Kidney (tissue), 13 donors: ENCODE measurements at regions not wholly inside any gene's neighbourhood (a gene's known extent, or its start where the extent isn't known, plus 50 kb on each side); places are given as distances from the start of the nearest gene placed in this dataset.

ENCODE experiments used
- DNase-seq, 5 donors: peaks; one replicate each; pipeline ENCODE4 v3.0.0-alpha.2; 2013 to 2020
- FAIRE-seq: peaks from 2 replicates; lab custom pipeline; 2012; peaks lifted over from hg19 to GRCh38; lab: Jason Lieb, UNC
- H3K27ac ChIP-seq, 2 donors: one replicate each; pipeline ENCODE4 v1.7.0; 2013; ENCODE audit warnings: low read depth in 2 of 2, low read length in 2 of 2, inconsistent platforms in 1 of 2
- H3K27me3 ChIP-seq: one replicate; pipeline ENCODE4 v1.7.1; 2013; ENCODE audit warnings: low read length, inconsistent platforms; ENCODE audit not compliant: control insufficient read depth, insufficient read depth
- H3K36me3 ChIP-seq, 3 donors: one replicate each; pipeline versions ENCODE4 v1.7.0 to v1.7.1; 2013; ENCODE audit warnings: low read length in 3 of 3, control low read depth in 1 of 3, inconsistent platforms in 1 of 3; ENCODE audit not compliant: insufficient read depth in 3 of 3, control insufficient read depth in 2 of 3
- H3K4me1 ChIP-seq, 3 donors: one replicate each; pipeline versions ENCODE4 v1.7.0 to v1.7.1; 2013; ENCODE audit warnings: low read length in 3 of 3, inconsistent platforms in 1 of 3, low read depth in 1 of 3; ENCODE audit not compliant: control insufficient read depth in 2 of 3, insufficient read depth in 2 of 3
- H3K4me3 ChIP-seq, 3 donors: one replicate each; pipeline versions ENCODE4 v1.7.0 to v1.8.1; 2013; ENCODE audit warnings: low read length in 3 of 3, control low read depth in 1 of 3, inconsistent platforms in 1 of 3
- H3K9ac ChIP-seq, 3 donors: one replicate each; pipeline versions ENCODE4 v1.7.0 to v1.7.1; 2013; ENCODE audit warnings: low read length in 3 of 3, control low read depth in 1 of 3, inconsistent platforms in 1 of 3
- H3K9me3 ChIP-seq, 3 donors: one replicate each; pipeline versions ENCODE4 v1.7.0 to v1.7.1; 2013; ENCODE audit warnings: low read length in 3 of 3, control low read depth in 1 of 3, inconsistent platforms in 1 of 3; ENCODE audit not compliant: control insufficient read depth in 2 of 3, insufficient read depth in 1 of 3
- intact Hi-C: fragments of 100-400 bp; cut with DNase I; formaldehyde crosslinking; loops from one replicate; pipeline ENCODE4 v1.11.1; 2022
- TF ChIP-seq, protein P1 (sequence below): IDR thresholded peaks from 3 replicates; pipeline ENCODE4 v1.5.1; 2012; ENCODE audit warnings: mild to moderate bottlenecking, moderate library complexity, borderline replicate concordance; ENCODE audit not compliant: insufficient read depth; ENCODE audit errors: extremely low read depth
- donor health status: control.
- donor health status: control.
- donor health status: control.
- donor health status: control.
- donor health status: control.
- donor health status: DM: yes; HTN: yes; CAD: no.
- donor health status: Normal renal cell carcinoma (clear cell type).

DNA sequence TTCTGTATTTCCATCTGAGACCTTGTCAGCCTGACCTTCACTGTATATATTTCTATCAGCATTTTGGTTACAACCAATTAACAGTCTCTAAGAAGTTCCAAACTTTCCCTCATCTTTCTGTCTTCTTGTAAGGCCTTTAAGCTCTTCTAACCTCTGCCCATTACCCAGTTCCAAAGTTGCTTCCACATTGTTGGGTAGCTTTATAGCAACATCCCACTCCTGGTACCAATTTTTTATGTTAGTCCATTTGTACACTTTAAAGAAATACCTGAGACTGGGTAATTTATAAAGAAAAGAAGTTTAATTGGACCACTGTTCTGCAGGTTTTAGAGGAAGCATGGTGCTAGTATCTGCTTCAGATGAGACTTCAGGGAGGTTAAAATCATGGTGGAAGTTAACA lies 1979.7 kb upstream of the RAG2 start:
- no peak overlapping the region for H3K9ac ChIP-seq
- intact Hi-C loops = no loop called here
- FAIRE-seq = no peak
- no peaks in the 10 kb centered on the region for H3K27me3 ChIP-seq
- no peaks in the 10 kb centered on the region for H3K36me3 ChIP-seq
- no peak for DNase-seq
- H3K4me1 ChIP-seq = no peaks in the 10 kb centered on the region
- no peak overlapping the region for H3K27ac ChIP-seq
- peaks cover 0 to 6% (median 0%) of the 10 kb centered on the region in 3 donors for H3K9me3 ChIP-seq
- TF ChIP-seq, protein P1, sequence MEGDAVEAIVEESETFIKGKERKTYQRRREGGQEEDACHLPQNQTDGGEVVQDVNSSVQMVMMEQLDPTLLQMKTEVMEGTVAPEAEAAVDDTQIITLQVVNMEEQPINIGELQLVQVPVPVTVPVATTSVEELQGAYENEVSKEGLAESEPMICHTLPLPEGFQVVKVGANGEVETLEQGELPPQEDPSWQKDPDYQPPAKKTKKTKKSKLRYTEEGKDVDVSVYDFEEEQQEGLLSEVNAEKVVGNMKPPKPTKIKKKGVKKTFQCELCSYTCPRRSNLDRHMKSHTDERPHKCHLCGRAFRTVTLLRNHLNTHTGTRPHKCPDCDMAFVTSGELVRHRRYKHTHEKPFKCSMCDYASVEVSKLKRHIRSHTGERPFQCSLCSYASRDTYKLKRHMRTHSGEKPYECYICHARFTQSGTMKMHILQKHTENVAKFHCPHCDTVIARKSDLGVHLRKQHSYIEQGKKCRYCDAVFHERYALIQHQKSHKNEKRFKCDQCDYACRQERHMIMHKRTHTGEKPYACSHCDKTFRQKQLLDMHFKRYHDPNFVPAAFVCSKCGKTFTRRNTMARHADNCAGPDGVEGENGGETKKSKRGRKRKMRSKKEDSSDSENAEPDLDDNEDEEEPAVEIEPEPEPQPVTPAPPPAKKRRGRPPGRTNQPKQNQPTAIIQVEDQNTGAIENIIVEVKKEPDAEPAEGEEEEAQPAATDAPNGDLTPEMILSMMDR = no peak
- no peak overlapping the region for H3K4me3 ChIP-seq

DNA sequence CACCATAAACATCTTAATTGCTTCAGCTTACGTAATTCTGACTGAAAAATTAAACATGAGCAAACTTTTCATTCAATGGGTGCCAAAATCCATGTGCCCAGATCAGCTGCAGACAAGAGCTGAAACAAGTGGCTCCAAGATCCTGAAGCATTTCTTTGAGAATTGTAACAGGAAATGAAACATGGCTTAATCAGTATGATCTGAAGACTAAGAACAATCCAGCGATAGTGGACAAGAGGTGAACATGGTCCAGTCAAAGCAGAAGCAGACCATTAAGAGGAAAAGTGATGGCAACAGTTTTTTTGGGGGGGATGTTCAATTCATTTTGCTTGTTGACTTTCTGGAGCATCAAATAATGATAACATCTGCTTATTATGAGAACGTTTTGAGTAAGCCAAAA lies 1964.5 kb upstream of the RAG2 start:
- DNase-seq (no peak), FAIRE-seq (no peak)
- H3K9ac ChIP-seq = no peak overlapping the region
- TF ChIP-seq, protein P1 = no peak
- H3K4me1 ChIP-seq = no peaks in the 10 kb centered on the region
- no peak overlapping the region for H3K4me3 ChIP-seq
- no peaks in the 10 kb centered on the region for H3K36me3 ChIP-seq
- H3K27me3 ChIP-seq = no peaks in the 10 kb centered on the region
- intact Hi-C loops = no loop called here
- no peaks in the 10 kb centered on the region for H3K9me3 ChIP-seq
- H3K27ac ChIP-seq = no peak overlapping the region

DNA sequence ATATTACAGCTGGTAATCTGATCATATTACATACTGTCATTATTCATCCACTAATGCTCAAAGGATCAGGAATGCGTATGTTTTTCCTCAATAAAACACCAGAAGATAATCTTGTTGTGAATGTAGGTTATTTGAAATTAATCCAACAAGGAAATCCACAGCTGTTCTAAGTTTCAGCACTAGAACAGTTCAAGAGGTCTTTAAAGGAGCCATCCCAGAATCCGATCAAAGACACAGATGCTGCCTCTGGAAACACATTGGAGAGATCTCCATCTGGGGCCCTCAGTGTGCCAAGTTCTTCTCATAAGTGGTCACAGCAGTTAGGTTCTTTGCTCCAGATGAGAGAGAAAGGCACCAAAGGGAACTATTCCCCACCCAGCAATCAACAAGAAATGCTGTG lies 1955.1 kb upstream of the RAG2 start:
- Histone ChIP-seq H3K9me3 (no peaks in the 10 kb centered on the region), H3K4me1 (no peaks in the 10 kb centered on the region), H3K27ac (no peak overlapping the region), H3K36me3 (no peaks in the 10 kb centered on the region), H3K9ac (no peak overlapping the region), H3K4me3 (no peak overlapping the region), H3K27me3 (no peaks in the 10 kb centered on the region)
- TF ChIP-seq, protein P1 = no peak
- no peak for FAIRE-seq
- DNase-seq = peak in 1 of 5 donors; percentile 1
- intact Hi-C loops = no loop called here

DNA sequence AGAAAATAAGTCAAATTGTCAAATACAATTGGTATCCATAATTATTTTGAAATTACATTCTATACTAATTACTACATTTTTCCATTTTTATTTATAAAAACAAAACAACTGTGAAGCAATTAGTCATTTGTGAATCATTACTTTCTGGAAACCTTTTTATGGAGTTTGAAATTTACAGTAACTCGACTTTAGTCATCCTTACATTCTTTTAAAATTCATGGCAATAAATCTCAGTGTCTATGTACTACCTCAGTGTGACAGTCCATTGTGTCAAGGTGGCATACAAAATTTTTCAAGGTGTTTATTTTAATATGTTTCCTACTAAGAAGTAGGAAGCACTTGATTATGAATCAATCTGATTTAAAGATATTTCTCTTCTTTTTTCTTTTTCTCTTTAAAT lies 1949.4 kb upstream of the RAG2 start:
- TF ChIP-seq, protein P1 = no peak
- Histone ChIP-seq H3K9me3 (no peaks in the 10 kb centered on the region), H3K27ac (no peak overlapping the region), H3K9ac (no peak overlapping the region), H3K4me3 (no peak overlapping the region), H3K36me3 (no peaks in the 10 kb centered on the region), H3K4me1 (no peaks in the 10 kb centered on the region), H3K27me3 (no peaks in the 10 kb centered on the region)
- no peak for DNase-seq
- intact Hi-C loops = no loop called here
- FAIRE-seq = peak; percentile 49
